K562 (cell line): ENCODE measurements at regions not wholly inside any gene's neighbourhood (a gene's known extent, or its start where the extent isn't known, plus 50 kb on each side); places are given as distances from the start of the nearest gene placed in this dataset.
A peak's percentile ranks its signal among the peaks of the same experiment; 100 is the strongest.

Experiments used
- ARNT ChIP-seq, 2 experiments: fragments of 450-650 bp; IDR thresholded peaks; 2 replicates each; pipeline ENCODE4 v1.6.1; 2016; ENCODE audit warnings: mild to moderate bottlenecking in 1 of 2
- EP300 ChIP-seq: IDR thresholded peaks from 2 replicates; pipeline ENCODE4 v1.6.1; 2012; ENCODE audit warnings: low read length, improper control_type of control experiment
- GABPB1 ChIP-seq: sonication (generic); formaldehyde crosslinking; IDR thresholded peaks from 2 replicates; pipeline ENCODE4 v1.8.0; 2022; ENCODE audit warnings: mild to moderate bottlenecking, missing genetic modification reagents
- HMGXB4 ChIP-seq: sonication (generic); formaldehyde crosslinking; IDR thresholded peaks from 2 replicates; pipeline ENCODE4 v1.8.1; 2023; ENCODE audit warnings: mild to moderate bottlenecking, missing genetic modification reagents
- PML ChIP-seq: IDR thresholded peaks from 2 replicates; pipeline ENCODE4 v1.6.1; 2012; ENCODE audit warnings: low read length, inconsistent platforms
- SRSF7 ChIP-seq: fragments of 200-400 bp; formaldehyde crosslinking; optimal IDR thresholded peaks from 2 replicates; pipeline ENCODE3; 2017; ENCODE audit warnings: mild to moderate bottlenecking, low read depth, low read length
- TEAD2 ChIP-seq: fragments of 450-650 bp; IDR thresholded peaks from 2 replicates; pipeline ENCODE4 v1.6.1; 2016; ENCODE audit warnings: missing genetic modification characterization, control low read depth, missing compliant biosample characterization
- TSC22D4 ChIP-seq: fragments of 450-650 bp; IDR thresholded peaks from 2 replicates; pipeline ENCODE4 v1.6.1; 2016; ENCODE audit warnings: missing genetic modification characterization, missing biosample characterization, control low read depth
- ZBTB33 ChIP-seq: sonication (generic); formaldehyde crosslinking; IDR thresholded peaks from 2 replicates; pipeline ENCODE4 v1.8.1; 2023; ENCODE audit warnings: mild to moderate bottlenecking, missing genetic modification reagents
- ZBTB49 ChIP-seq: sonication (generic); formaldehyde crosslinking; IDR thresholded peaks from 2 replicates; pipeline ENCODE4 v1.8.0; 2022; ENCODE audit warnings: missing genetic modification reagents, mild to moderate bottlenecking, borderline replicate concordance
- ZC3H8 ChIP-seq: fragments of 450-650 bp; IDR thresholded peaks from 2 replicates; pipeline ENCODE4 v1.6.1; 2017
- ZNF436 ChIP-seq: fragments of 250-450, 450-650 bp; sonication (Bioruptor Pico); formaldehyde crosslinking; IDR thresholded peaks from 2 replicates; pipeline ENCODE4 v1.7.0; 2020; ENCODE audit warnings: mild to moderate bottlenecking
- ZNF511 ChIP-seq: sonication (generic); formaldehyde crosslinking; IDR thresholded peaks from 2 replicates; pipeline ENCODE4 v1.8.0; 2022; ENCODE audit warnings: mild to moderate bottlenecking, missing genetic modification reagents
- TF ChIP-seq, protein P1 (sequence below): fragments of 250-450 bp; sonication (Bioruptor Pico); IDR thresholded peaks from 2 replicates; pipeline ENCODE4 v1.8.0; 2022; ENCODE audit warnings: inconsistent platforms, mild to moderate bottlenecking, moderate library complexity, borderline replicate concordance
- TF ChIP-seq, protein P2 (sequence below): sonication (generic); formaldehyde crosslinking; IDR thresholded peaks from 2 replicates; pipeline ENCODE4 v1.8.1; 2023; ENCODE audit warnings: missing genetic modification reagents, mild to moderate bottlenecking, borderline replicate concordance

GRCh38 chr2:216932863-216933548 lies 73.1 kb upstream of the TNP1 start (continued):
- no peak for TF ChIP-seq ZNF511 (CRISPR knock-in tag)
- TF ChIP-seq ZBTB33 (CRISPR knock-in tag): no peak
- TF ChIP-seq ARNT (IDR thresholded peaks at IDR 0.05): no peak
- TF ChIP-seq TEAD2 (tag): no peak
- no peak for TF ChIP-seq SRSF7
- TF ChIP-seq, protein P1, sequence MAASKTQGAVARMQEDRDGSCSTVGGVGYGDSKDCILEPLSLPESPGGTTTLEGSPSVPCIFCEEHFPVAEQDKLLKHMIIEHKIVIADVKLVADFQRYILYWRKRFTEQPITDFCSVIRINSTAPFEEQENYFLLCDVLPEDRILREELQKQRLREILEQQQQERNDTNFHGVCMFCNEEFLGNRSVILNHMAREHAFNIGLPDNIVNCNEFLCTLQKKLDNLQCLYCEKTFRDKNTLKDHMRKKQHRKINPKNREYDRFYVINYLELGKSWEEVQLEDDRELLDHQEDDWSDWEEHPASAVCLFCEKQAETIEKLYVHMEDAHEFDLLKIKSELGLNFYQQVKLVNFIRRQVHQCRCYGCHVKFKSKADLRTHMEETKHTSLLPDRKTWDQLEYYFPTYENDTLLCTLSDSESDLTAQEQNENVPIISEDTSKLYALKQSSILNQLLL (CRISPR knock-in tag): no peak
- no peak for TF ChIP-seq HMGXB4 (CRISPR knock-in tag)
- no peak for TF ChIP-seq ZNF436 (CRISPR knock-in tag)
- TF ChIP-seq ZC3H8: no peak
- TF ChIP-seq GABPB1 (CRISPR knock-in tag): no peak
- peak; percentile 53 for TF ChIP-seq EP300
- TF ChIP-seq, protein P2, sequence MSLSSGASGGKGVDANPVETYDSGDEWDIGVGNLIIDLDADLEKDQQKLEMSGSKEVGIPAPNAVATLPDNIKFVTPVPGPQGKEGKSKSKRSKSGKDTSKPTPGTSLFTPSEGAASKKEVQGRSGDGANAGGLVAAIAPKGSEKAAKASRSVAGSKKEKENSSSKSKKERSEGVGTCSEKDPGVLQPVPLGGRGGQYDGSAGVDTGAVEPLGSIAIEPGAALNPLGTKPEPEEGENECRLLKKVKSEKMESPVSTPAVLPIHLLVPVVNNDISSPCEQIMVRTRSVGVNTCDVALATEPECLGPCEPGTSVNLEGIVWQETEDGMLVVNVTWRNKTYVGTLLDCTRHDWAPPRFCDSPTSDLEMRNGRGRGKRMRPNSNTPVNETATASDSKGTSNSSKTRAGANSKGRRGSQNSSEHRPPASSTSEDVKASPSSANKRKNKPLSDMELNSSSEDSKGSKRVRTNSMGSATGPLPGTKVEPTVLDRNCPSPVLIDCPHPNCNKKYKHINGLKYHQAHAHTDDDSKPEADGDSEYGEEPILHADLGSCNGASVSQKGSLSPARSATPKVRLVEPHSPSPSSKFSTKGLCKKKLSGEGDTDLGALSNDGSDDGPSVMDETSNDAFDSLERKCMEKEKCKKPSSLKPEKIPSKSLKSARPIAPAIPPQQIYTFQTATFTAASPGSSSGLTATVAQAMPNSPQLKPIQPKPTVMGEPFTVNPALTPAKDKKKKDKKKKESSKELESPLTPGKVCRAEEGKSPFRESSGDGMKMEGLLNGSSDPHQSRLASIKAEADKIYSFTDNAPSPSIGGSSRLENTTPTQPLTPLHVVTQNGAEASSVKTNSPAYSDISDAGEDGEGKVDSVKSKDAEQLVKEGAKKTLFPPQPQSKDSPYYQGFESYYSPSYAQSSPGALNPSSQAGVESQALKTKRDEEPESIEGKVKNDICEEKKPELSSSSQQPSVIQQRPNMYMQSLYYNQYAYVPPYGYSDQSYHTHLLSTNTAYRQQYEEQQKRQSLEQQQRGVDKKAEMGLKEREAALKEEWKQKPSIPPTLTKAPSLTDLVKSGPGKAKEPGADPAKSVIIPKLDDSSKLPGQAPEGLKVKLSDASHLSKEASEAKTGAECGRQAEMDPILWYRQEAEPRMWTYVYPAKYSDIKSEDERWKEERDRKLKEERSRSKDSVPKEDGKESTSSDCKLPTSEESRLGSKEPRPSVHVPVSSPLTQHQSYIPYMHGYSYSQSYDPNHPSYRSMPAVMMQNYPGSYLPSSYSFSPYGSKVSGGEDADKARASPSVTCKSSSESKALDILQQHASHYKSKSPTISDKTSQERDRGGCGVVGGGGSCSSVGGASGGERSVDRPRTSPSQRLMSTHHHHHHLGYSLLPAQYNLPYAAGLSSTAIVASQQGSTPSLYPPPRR (CRISPR knock-in tag): no peak
- TF ChIP-seq TSC22D4 (tag): no peak
- 0 out of 2 replicates have a peak, but pooled peaks have one; percentile 33 for TF ChIP-seq PML
- TF ChIP-seq ZBTB49 (CRISPR knock-in tag): no peak
